Adrenal gland (tissue), 5 donors: ENCODE measurements at regions not wholly inside any gene's neighbourhood (a gene's known extent, or its start where the extent isn't known, plus 50 kb on each side); places are given as distances from the start of the nearest gene placed in this dataset.

ENCODE experiments used
- CTCF ChIP-seq, 6 experiments: fragments of 450-650 bp in 4 of 6; fragments of 200-600 bp in 2 of 6; sonication (generic) in 1 of 6; IDR thresholded peaks; 1 replicate in 5 of 6; 2 replicates in 1 of 6; pipeline versions ENCODE4 v1.5.1 to v1.8.0; 2016 to 2021; ENCODE audit warnings: antibody characterized with exemption in 6 of 6, mild to moderate bottlenecking in 2 of 6, moderate library complexity in 1 of 6
- POLR2A ChIP-seq, 2 donors: fragments of 450-650 bp; IDR thresholded peaks; one replicate each; pipeline ENCODE4 v1.6.1; 2017; ENCODE audit warnings: antibody characterized with exemption in 2 of 2, mild to moderate bottlenecking in 2 of 2, moderate library complexity in 1 of 2
- donor health status: DM: no; HTN: no; CAD: no.

GRCh38 chr7:45278763-45279398, 121.3 kb downstream of the RAMP3 start:
- TF ChIP-seq CTCF (IDR thresholded peaks at IDR 0.05) (no peak), POLR2A (IDR thresholded peaks at IDR 0.05) (no peak)
